NCI-H2081 (cell line): ENCODE measurements at regions not wholly inside any gene's neighbourhood (a gene's known extent, or its start where the extent isn't known, plus 50 kb on each side); places are given as distances from the start of the nearest gene placed in this dataset.

Experiments
- DNase-seq, 2 experiments: peaks; one replicate each; lab custom pipeline; 2025; lab: John Stamatoyannopoulos, UW

GRCh38 chr14:37894463-37894862, 299.0 kb downstream of the TTC6 start:
- no peak for DNase-seq

GRCh38 chr14:37899365-37899764, 303.9 kb downstream of the TTC6 start:
- DNase-seq: no peak

DNA sequence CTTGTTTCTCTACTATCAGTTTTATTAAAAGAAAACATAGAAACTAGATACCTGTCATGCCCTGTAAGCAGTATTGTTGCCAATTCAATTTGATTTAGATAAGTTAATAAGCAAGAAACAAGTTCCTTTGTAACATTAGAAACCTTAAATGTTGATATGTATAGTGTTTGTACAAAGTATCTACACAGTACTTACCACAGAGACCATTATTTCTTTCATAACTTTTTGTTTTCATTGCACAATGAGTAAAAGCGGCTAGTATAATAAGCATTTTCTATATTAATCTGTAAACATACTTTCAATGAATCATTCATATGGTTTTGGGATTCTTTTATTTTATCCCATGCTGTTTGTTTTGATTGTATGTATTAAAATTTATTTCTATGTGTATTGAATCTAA, 305.1 kb downstream of the TTC6 start:
- no peak for DNase-seq

DNA sequence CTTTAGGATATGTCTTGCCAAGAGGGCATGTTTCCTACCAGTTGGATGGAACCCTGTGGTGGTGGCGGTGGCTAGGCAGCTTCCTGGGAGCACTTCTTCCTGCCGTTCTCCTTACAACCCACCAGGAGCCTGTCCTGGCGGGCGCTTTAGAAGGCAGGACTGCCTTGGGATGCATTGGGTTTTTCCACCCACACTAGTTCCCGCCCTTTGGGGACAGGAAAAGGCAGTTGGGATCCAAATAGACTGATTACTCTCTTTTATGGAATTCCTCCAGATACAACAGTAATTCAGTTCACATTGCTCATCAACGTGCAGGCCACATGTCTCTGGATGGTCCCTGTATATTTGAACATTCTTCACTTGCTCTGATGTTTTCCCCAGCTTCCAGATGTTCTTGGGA, 305.7 kb upstream of the SSTR1 start:
- no peak for DNase-seq

DNA sequence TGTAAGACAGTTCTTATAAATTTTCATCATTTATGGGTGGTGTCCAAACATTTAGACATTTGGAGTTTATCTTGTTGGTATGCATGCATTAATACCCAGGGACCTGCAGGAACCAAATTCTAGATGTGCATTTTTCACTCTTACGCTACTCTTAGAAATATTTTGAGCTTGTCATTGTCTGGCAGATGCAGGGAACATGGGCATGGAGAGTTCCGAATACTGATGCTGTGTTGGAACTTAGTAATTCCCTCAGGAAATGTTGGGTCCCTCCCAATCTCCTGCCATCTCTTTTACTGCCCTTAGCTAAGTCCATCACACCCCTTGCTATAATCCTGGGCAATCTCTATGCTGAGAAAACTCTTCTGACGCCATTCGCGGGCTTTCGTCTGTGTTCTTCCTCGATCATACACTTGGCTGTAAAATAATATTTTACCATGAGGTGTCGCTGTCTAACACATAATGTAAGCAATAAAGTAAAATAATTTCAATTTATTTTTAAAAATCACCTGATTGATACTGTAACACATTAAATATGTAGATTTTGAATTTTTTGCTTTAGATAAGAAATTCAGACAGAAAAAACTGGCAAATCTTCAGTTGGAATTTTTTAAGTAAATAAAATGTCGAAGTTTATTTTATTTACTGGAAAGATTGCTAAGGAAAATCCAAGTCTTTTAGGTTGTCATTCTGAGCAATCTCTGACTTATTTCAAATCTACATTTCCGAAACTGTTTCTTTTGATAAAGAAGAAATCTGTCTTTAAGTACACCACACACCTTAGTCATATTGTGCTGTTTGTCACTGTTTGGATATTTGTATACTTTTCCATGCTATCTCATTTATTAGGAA, 304.1 kb upstream of the SSTR1 start:
- DNase-seq: peak; percentile 47 to 59

GRCh38 chr14:37924622-37925021, 283.1 kb upstream of the SSTR1 start:
- no peak for DNase-seq

GRCh38 chr14:37932008-37932407, 275.7 kb upstream of the SSTR1 start:
- no peak for DNase-seq

GRCh38 chr14:37932481-37932880, 275.2 kb upstream of the SSTR1 start:
- DNase-seq: no peak

- DNase-seq: no peak
These were observed 270.7 kb upstream of the SSTR1 start for GRCh38 chr14:37936971-37937370.

DNA sequence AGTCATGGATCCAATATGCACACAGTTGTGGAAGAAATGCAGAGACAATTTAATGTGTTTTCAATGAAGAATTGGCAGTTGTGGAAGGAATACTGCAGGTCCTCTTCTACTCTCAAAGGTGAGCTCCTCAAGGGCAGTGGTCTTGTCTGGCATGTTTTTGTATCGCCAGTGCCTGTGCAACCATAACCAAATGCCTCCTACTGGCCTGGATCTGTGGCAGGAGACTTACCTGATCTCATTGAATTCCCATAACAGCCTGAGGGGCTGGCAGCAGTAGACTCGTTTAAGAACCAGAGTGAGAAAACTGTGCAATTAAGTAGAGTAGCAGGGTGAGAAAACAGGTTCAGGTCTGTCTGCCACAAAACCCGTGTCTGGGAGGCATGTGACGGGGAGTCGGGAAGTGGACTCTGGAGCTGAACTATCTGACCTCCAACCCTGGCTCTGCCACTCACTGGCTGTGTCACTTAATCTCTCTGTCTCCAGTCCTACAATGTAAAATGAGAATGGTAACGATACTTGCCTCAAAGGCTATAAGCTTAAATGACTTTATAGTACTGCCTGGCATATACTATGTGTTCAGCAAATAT, 268.2 kb upstream of the SSTR1 start:
- no peak for DNase-seq

DNA sequence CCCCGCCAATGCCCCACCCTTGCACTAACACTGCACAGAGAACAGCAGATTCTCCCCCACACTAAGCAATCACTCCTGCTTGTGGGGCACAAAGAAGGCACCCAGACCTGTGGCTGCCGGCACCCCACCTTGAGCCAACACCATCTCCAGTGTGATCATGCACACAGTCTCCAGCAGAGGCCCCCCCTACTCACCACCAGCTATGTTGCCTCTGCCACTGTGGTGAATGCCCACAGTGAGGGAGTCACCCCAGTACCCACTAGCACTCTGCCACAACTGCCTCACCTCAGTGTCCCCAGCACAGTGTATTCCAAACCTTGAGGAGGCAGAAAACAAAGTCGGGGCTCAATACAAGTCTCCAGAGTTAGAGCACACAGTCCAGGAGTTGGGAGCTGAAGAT, 261.7 kb upstream of the SSTR1 start:
- no peak for DNase-seq

- no peak for DNase-seq
These were observed 260.9 kb upstream of the SSTR1 start for GRCh38 chr14:37946819-37947218.

DNA sequence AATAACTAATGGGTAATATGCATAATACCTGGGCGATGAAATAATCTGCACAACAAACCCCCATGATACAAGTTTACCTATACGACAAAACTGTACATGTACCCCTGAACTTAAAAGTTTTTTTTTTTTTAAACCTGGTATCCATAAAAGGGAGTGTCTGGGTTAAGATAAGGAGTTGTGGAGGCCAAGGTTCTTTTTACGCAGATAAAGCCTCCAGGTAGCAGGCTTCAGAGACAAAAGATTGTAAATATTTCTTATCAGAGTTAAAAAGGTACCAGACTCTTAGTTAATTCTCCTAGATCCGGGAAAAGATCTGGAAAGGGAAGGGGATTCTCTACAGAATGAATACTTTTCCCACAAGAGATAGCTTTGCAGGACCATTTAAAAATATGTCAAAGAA, 259.4 kb upstream of the SSTR1 start:
- no peak for DNase-seq

DNA sequence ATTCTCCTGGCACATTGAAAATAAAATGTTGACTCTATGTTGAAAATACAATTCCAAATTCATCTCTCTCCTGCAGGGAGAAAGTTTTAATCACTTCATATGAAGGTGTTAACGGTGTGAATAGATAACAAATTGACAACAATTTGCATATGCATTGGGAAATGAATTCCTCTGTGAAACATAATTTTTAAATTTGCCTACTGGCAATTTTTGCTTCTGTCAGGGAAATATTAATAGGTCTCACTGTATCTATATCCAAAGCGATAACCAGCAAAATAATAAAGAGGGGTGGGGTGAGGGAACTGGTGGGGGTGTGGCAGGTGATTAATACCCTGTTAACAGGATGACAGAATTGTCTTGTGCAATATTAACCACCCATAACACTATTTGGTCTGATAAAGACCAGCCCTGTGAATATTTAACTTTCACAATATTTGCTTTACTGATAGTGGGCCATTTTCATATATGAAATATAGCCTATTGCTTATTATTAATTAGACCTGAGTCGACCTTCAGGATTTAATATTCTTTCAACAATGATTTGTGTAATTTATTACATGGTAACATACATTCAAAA, 239.0 kb upstream of the SSTR1 start:
- DNase-seq: no peak

- DNase-seq: no peak
These were observed 238.2 kb upstream of the SSTR1 start for GRCh38 chr14:37969511-37969979.

DNA sequence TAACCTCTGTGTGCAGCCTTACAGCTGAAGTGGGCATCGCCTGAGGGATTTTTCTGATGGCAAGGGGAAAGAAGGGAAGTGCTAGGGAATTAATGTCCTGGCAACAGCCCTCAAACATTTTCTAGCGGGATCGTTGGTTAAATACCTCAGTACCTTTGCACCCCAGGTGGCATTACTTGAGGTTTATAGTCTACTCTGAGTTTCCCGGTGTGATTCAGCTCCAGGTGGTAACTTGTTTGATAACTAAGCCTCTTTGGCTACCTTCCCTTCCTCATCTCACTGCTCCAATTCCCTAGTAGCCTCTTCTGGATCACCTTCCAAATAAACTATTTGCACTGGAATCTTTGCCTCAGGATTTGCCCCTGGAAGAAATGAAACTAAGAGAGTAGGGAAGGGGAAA, 237.0 kb upstream of the SSTR1 start:
- DNase-seq: no peak

DNA sequence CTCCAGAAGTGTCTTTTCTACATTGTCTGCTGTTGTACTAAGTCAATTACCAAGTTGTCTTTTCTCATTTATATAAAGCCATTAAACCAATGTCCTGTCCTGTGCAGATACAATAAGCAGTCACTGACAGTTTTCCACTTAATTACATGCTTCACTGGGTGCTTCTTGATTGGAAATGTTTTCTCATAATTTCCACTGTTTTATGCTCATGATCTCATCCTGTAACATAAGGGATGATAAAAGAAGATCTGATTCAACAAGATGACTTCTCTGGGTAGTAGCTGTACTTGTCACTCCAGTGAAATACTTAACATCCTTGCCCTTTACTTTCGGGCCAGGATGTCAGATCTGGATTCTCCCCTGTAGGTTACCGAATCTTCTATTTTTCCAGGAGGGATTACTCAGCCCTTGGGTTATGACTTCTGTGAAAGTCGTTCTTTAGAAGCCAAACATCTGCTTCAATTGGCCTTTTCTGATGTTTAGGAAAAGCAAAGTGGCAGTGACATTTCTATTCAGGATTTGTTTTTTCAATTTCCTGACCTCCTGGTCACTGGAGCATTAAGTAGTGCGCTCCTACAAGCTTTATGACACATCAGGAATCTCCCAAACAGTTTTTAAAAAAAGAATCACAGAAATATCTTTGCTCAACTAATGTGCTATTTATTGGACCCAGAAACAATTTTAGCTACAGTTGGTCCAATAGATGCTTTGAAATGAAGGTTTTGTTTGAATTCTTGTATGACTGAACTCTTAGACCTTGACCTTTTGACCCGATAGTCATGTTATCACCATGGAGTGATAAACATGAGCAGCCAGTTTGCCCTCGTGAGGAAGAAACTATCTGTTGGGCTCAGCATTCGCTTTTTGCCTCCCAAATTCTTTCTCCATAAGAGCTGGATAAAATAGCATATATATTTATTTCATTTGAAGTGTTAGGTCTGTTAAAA, 234.5 kb upstream of the SSTR1 start:
- DNase-seq: no peak

DNA sequence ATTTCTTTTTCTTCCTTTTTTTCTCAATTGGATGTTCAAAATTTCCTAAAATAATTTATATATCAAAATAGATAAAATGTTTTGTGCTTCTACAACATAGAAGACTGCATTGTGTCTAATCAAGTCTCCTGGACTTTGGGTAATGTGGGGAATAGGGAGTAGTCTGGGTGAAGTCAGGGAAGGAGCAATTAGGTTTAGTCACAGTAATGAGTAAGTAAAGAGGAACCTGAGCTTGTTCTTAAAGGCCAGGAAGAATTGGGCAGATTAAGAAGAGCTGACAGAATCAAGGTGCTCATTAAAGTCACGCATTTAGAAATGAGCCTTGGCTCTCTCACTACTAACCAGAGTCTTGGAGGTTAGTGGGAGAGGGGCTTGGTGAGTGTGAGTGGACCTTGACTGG, 233.3 kb upstream of the SSTR1 start:
- no peak for DNase-seq

DNA sequence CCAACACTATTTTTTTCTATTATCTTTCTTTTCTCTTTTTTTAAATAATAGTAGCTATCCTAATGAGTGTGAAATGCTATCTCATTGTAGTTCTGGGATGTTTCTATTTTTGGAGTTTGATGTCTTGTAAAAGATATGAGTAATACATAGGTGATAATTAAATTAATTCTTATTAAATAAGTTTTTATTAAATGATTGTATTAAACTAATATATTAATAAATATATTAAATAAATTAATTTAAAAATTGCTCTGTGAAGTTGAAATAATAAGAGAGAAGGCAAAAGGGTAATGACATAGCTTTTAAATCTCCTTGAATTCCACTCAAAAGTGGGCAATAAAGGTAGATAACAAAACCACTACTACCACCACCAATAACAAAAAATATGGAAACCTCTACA, 230.2 kb upstream of the SSTR1 start:
- no peak for DNase-seq

DNA sequence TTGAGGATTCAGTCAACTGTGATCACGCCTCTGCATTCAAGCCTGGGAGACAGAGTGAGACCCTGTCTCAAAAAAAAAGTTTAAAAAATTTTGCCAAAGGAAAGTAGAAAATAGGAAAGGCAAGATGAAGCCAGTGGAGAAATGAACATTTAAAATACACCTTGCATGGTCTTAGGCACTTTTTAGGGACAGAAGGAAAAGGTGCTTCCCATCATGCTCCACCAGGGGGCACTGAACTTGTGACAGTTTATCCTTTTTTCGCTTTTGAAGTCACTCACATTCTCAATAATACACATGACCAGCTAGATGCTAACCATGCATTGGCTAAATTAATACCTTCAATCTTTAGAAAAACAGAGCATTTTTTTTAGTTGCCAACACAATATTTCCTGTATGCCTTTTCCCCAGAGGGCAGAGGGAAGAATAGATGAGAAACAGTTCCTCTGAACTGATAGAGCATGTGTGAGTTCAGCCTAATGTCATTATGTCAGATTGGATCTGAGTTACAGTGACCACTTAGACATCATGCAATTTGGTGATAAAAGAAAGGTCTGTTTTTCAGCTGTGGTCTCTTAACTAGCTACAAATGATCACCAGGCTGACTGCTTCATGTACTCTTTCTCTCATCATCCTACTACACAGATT, 221.8 kb upstream of the SSTR1 start:
- peak; percentile 30 to 62 for DNase-seq

DNA sequence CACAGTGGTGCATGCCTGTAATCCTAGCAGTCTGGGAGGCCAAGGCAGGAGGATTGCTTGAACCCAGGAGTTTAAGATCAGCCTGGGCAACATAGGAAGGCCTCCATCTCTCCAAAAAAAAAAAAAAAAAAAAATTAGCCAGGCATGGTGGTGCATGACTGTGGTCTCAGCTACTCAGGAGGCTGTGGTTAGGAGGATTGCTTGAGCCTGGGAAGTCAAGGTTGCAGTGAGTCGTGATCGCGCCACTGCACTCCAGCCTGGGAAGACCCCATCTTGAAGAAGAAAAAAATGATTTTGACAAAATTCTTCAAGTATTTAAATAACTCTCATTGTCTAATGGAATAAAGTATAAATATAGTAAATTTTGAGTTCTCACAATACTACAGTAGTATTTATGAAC, 219.2 kb upstream of the SSTR1 start:
- DNase-seq: no peak

DNA sequence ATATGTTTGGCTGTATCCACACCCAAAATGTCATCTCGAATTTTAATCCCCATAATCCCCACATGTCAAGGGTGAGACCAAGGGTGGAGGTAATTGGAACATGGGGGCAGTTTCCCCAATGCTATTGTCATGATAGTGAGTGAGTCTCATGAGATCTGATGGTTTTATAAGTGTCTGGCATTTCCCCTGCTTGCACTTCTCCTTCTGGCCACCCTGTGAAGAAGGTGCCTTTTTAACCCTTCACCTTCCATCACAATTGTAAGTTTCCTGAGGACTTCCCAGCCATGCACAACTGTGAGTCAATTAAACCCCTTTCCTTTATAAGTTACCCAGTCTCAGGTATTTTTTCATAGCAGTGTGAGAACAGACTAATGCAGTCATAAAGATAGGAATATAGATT, 216.7 kb upstream of the SSTR1 start:
- no peak for DNase-seq
